ENCODE measurements at regions not wholly inside any gene's neighbourhood (a gene's known extent, or its start where the extent isn't known, plus 50 kb on each side); places are given as distances from the start of the nearest gene placed in this dataset.

- Histone ChIP-seq H3K27ac (ENCODE audit: insufficient read depth, low read depth, low read length) (no peak overlapping the region), H2AFZ (ENCODE audit: low read depth, low read length) (no peak overlapping the region), H3K9ac (replicated peaks; ENCODE audit: extremely low read depth, insufficient read depth, low read length) (no peak overlapping the region), H3K9me3 (replicated peaks; ENCODE audit: control insufficient read depth, insufficient read depth, low read length) (peaks cover 9% of the 10 kb centered on the region), H3K27me3 (ENCODE audit: control insufficient read depth in 2 of 2, insufficient read depth in 2 of 2, low read length in 2 of 2) (no peaks in the 10 kb centered on the region), H3K4me1 (ENCODE audit: control insufficient read depth, extremely low read depth, insufficient read depth, low read length) (no peaks in the 10 kb centered on the region), H3K36me3 (ENCODE audit: control insufficient read depth in 2 of 2, extremely low read depth in 1 of 2, insufficient read depth in 2 of 2, low read length in 2 of 2) (no peaks in the 10 kb centered on the region), H3K4me2 (ENCODE audit: insufficient read depth, low read length) (no peak overlapping the region), H3K4me3 (replicated peaks in 1 of 3; ENCODE audit: insufficient read depth in 1 of 3, low read depth in 1 of 3, low read length in 3 of 3) (no peak overlapping the region), H3K9me1 (replicated peaks; ENCODE audit: control insufficient read depth, extremely low read depth, insufficient read depth, low read length) (no peaks in the 10 kb centered on the region), H4K20me1 (replicated peaks; ENCODE audit: control insufficient read depth, extremely low read depth, insufficient read depth, low read length) (no peaks in the 10 kb centered on the region), H3K79me2 (ENCODE audit: control insufficient read depth, insufficient read depth, low read length) (no peaks in the 10 kb centered on the region)
- no TSS peak for BruUV-seq (replicated peaks)
- dilution Hi-C loops (cut with MboI; ENCODE audit: extremely low pct_ligation_motif_present, low sequenced_read_pairs) (no loop called here), intact Hi-C loops (cut with micrococcal nuclease) (no loop called here)
- TF ChIP-seq EZH2 (IDR thresholded peaks at IDR 0.05; ENCODE audit: borderline replicate concordance, low read depth, low read length, severe bottlenecking) (no peak), GATA2 (IDR thresholded peaks at IDR 0.05; ENCODE audit: insufficient read depth, insufficient read length, low read depth, low read length) (no peak), POLR2AphosphoS5 (IDR thresholded peaks at IDR 0.05; ENCODE audit: insufficient read depth, low read depth, low read length) (no peak), MYC (IDR thresholded peaks at IDR 0.05; ENCODE audit: low read depth, low read length) (no peak)
- TF ChIP-seq, protein P1, sequence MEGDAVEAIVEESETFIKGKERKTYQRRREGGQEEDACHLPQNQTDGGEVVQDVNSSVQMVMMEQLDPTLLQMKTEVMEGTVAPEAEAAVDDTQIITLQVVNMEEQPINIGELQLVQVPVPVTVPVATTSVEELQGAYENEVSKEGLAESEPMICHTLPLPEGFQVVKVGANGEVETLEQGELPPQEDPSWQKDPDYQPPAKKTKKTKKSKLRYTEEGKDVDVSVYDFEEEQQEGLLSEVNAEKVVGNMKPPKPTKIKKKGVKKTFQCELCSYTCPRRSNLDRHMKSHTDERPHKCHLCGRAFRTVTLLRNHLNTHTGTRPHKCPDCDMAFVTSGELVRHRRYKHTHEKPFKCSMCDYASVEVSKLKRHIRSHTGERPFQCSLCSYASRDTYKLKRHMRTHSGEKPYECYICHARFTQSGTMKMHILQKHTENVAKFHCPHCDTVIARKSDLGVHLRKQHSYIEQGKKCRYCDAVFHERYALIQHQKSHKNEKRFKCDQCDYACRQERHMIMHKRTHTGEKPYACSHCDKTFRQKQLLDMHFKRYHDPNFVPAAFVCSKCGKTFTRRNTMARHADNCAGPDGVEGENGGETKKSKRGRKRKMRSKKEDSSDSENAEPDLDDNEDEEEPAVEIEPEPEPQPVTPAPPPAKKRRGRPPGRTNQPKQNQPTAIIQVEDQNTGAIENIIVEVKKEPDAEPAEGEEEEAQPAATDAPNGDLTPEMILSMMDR (IDR thresholded peaks at IDR 0.05; ENCODE audit: extremely low read depth in 1 of 2, insufficient read depth in 1 of 2, low read depth in 1 of 2, low read length in 2 of 2), result no peak
- TF ChIP-seq, protein P2, sequence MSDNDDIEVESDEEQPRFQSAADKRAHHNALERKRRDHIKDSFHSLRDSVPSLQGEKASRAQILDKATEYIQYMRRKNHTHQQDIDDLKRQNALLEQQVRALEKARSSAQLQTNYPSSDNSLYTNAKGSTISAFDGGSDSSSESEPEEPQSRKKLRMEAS (IDR thresholded peaks at IDR 0.05; ENCODE audit: insufficient read depth, insufficient read length), result no peak
- POLR2A ChIA-PET, result no interaction called here
- CTCF ChIA-PET, result no interaction called here
- no peak for DNase-seq (ENCODE audit: low read depth, low spot score)
- FAIRE-seq, result no peak
These were observed 1088.4 kb downstream of the BCL11B start for GRCh38 chr14:98183556-98183955.

DNA sequence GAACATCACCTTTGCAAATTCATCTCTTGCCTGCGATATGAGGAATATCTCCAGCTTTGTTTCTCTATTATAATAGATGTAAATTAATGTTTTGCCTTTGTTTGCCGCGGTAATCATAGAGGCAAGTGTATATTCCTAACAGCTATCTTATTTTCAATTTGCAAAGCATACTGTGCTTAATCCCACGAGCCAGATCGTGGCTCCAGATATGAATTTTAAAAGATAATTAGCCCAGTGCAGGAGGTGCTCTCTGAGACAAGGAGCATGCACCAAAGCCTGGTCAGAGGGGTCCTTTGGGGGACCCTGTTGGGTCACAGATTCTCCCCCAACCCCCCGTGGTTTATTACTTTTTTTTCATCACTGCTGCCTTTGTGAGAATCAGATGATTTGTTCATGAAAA, 1087.5 kb downstream of the BCL11B start:
- no TSS peak for BruUV-seq (replicated peaks)
- Histone ChIP-seq H3K36me3 (ENCODE audit: control insufficient read depth in 2 of 2, extremely low read depth in 1 of 2, insufficient read depth in 2 of 2, low read length in 2 of 2) (no peaks in the 10 kb centered on the region), H3K4me1 (ENCODE audit: control insufficient read depth, extremely low read depth, insufficient read depth, low read length) (no peaks in the 10 kb centered on the region), H3K27ac (ENCODE audit: insufficient read depth, low read depth, low read length) (no peak overlapping the region), H3K79me2 (ENCODE audit: control insufficient read depth, insufficient read depth, low read length) (no peaks in the 10 kb centered on the region), H3K9ac (replicated peaks; ENCODE audit: extremely low read depth, insufficient read depth, low read length) (no peak overlapping the region), H3K4me3 (replicated peaks in 1 of 3; ENCODE audit: insufficient read depth in 1 of 3, low read depth in 1 of 3, low read length in 3 of 3) (no peak overlapping the region), H3K4me2 (ENCODE audit: insufficient read depth, low read length) (no peak overlapping the region), H3K9me3 (replicated peaks; ENCODE audit: control insufficient read depth, insufficient read depth, low read length) (peaks cover 9% of the 10 kb centered on the region), H4K20me1 (replicated peaks; ENCODE audit: control insufficient read depth, extremely low read depth, insufficient read depth, low read length) (no peaks in the 10 kb centered on the region), H3K27me3 (ENCODE audit: control insufficient read depth in 2 of 2, insufficient read depth in 2 of 2, low read length in 2 of 2) (no peaks in the 10 kb centered on the region), H2AFZ (ENCODE audit: low read depth, low read length) (no peak overlapping the region), H3K9me1 (replicated peaks; ENCODE audit: control insufficient read depth, extremely low read depth, insufficient read depth, low read length) (no peaks in the 10 kb centered on the region)
- CTCF ChIA-PET, result no interaction called here
- POLR2A ChIA-PET, result no interaction called here
- DNase-seq (ENCODE audit: low read depth, low spot score), result no peak
- dilution Hi-C loops (cut with MboI; ENCODE audit: extremely low pct_ligation_motif_present, low sequenced_read_pairs) (no loop called here), intact Hi-C loops (cut with micrococcal nuclease) (no loop called here)
- no peak for TF ChIP-seq FOS (IDR thresholded peaks at IDR 0.05; ENCODE audit: borderline replicate concordance, insufficient read depth, low read length)
- TF ChIP-seq, protein P2 (IDR thresholded peaks at IDR 0.05; ENCODE audit: insufficient read depth, insufficient read length), result no peak
- TF ChIP-seq, protein P1 (IDR thresholded peaks at IDR 0.05; ENCODE audit: extremely low read depth in 1 of 2, insufficient read depth in 1 of 2, low read depth in 1 of 2, low read length in 2 of 2), result no peak
- no peak for TF ChIP-seq GATA2 (IDR thresholded peaks at IDR 0.05; ENCODE audit: insufficient read depth, insufficient read length, low read depth, low read length)
- no peak for TF ChIP-seq EZH2 (IDR thresholded peaks at IDR 0.05; ENCODE audit: borderline replicate concordance, low read depth, low read length, severe bottlenecking)
- no peak for TF ChIP-seq JUN (IDR thresholded peaks at IDR 0.05; ENCODE audit: borderline replicate concordance, insufficient read depth, insufficient read length, low read depth)
- TF ChIP-seq POLR2A (IDR thresholded peaks at IDR 0.05; ENCODE audit: low read depth, low read length), result no peak
- no peak for TF ChIP-seq POLR2AphosphoS5 (IDR thresholded peaks at IDR 0.05; ENCODE audit: insufficient read depth, low read depth, low read length)
- no peak for TF ChIP-seq MYC (IDR thresholded peaks at IDR 0.05; ENCODE audit: low read depth, low read length)
- no peak for FAIRE-seq
